ENCODE measurements at regions not wholly inside any gene's neighbourhood (a gene's known extent, or its start where the extent isn't known, plus 50 kb on each side); places are given as distances from the start of the nearest gene placed in this dataset.

DNA sequence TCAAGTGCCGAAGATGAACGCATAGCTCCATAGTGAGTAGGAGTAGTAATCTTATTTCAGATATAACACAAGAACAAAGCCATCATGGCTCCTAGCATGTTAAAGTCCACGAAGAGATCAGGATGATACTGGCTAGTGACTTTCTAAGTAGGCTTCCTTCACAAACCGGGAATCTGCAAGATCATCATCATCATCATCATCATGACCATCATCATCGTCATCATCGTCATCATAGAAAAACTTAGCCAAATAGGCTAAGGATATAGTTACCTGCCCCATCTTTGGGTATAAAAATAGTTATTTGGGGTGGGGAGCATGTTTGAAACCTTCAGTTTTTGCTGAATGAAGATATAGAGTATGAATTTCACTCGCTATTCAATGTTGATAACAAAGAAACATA lies 57.9 kb downstream of the PYDC2 start:
- DNase-seq = no peak
- no peaks in the 10 kb centered on the region for H3K27me3 ChIP-seq
- no peaks in the 10 kb centered on the region for H3K4me1 ChIP-seq (replicated peaks in 1 of 2)
- H3K27ac ChIP-seq = no peak overlapping the region
- H3K36me3 ChIP-seq (replicated peaks in 1 of 2) = no peaks in the 10 kb centered on the region
- H3K9me3 ChIP-seq (replicated peaks in 1 of 3) = no peaks in the 10 kb centered on the region
- 87 to 95% (median 92%) methylated on average over 7 of the region's 7 CpGs for WGBS, 4 donors
- TF ChIP-seq POLR2A (IDR thresholded peaks at IDR 0.05) = no peak
- TF ChIP-seq, protein P1, sequence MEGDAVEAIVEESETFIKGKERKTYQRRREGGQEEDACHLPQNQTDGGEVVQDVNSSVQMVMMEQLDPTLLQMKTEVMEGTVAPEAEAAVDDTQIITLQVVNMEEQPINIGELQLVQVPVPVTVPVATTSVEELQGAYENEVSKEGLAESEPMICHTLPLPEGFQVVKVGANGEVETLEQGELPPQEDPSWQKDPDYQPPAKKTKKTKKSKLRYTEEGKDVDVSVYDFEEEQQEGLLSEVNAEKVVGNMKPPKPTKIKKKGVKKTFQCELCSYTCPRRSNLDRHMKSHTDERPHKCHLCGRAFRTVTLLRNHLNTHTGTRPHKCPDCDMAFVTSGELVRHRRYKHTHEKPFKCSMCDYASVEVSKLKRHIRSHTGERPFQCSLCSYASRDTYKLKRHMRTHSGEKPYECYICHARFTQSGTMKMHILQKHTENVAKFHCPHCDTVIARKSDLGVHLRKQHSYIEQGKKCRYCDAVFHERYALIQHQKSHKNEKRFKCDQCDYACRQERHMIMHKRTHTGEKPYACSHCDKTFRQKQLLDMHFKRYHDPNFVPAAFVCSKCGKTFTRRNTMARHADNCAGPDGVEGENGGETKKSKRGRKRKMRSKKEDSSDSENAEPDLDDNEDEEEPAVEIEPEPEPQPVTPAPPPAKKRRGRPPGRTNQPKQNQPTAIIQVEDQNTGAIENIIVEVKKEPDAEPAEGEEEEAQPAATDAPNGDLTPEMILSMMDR (IDR thresholded peaks at IDR 0.05) = no peak
- intact Hi-C loops (cut with DNase I) = no loop called here
- no peak overlapping the region for H3K4me3 ChIP-seq

DNA sequence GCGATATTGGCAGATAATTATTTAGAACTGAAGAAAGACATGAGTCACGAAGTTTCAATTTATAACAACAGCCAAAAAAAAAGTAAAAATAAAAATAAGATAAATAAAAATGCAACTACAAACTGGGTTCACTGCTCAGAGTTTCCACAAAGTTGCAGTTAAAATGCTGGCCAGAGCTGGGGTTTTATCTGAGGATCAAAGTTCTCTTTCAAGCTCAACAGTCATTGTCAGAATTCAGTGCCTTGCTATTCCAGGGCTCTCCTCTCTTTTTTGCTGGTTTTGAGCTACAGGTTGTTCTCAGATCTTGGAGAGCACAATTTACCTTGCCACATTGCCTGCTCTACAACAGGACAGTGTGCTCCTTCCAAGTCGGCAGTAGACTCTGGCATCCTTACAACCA lies 60.1 kb downstream of the PYDC2 start:
- H3K27me3 ChIP-seq = no peaks in the 10 kb centered on the region
- no peaks in the 10 kb centered on the region for H3K4me1 ChIP-seq (replicated peaks in 1 of 2)
- H3K9me3 ChIP-seq (replicated peaks in 1 of 3) = no peaks in the 10 kb centered on the region
- intact Hi-C loops (cut with DNase I) = no loop called here
- no peaks in the 10 kb centered on the region for H3K36me3 ChIP-seq (replicated peaks in 1 of 2)
- no peak overlapping the region for H3K4me3 ChIP-seq
- 78 to 89% (median 86%) methylated on average over 3 of the region's 3 CpGs for WGBS, 4 donors
- no peak overlapping the region for H3K27ac ChIP-seq
- no peak for TF ChIP-seq POLR2A (IDR thresholded peaks at IDR 0.05)
- TF ChIP-seq, protein P1 (IDR thresholded peaks at IDR 0.05) = no peak
- DNase-seq = no peak

DNA sequence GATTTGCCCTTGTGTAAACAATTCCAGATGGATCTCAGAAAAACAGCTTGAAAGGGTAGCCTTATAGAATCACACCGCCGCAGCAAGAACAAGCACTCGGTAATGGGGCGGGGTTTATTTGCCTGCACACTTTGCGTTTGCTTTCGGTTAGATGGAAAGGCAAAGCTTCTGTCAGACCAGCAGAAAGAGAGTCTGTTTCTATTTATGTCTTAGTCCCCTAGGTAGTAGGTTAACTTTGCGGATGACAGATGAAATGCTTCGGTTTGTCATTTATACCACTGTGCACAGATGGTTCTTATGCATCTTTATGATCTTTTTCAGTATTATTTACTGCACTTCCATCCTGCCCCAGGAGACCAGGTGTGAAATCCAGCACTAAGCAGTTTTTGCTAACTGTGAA lies 62.2 kb downstream of the PYDC2 start:
- no peaks in the 10 kb centered on the region for H3K9me3 ChIP-seq (replicated peaks in 1 of 3)
- no peak overlapping the region for H3K27ac ChIP-seq
- DNase-seq = no peak
- no peaks in the 10 kb centered on the region for H3K27me3 ChIP-seq
- H3K4me1 ChIP-seq (replicated peaks in 1 of 2) = no peaks in the 10 kb centered on the region
- H3K36me3 ChIP-seq (replicated peaks in 1 of 2) = no peaks in the 10 kb centered on the region
- TF ChIP-seq, protein P1 (IDR thresholded peaks at IDR 0.05) = no peak
- no peak for TF ChIP-seq POLR2A (IDR thresholded peaks at IDR 0.05)
- H3K4me3 ChIP-seq = no peak overlapping the region
- intact Hi-C loops (cut with DNase I) = no loop called here
- WGBS, 4 donors = 95 to 97% (median 95%) methylated on average over 8 of the region's 8 CpGs

DNA sequence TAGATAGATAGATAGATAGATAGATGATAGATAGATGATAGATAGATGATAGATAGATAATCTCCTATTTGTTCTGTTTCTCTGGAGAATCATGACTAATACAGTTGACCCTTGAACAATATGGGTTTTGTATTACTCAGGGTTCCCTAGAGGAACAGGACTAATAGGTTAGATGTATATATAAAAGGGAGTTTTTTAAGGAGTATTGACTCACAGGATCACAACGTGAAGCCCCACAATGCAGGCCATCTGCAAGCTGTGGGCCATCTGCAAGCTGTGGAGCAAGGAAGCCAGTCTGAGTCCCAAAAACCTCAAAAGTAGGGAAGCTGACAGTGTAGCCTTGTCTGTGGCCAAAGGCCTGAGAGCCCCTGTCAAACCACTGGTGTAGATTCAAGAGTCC lies 67.6 kb downstream of the PYDC2 start:
- 71 to 100% (median 96%) methylated on average over 1 of the region's 1 CpG; no CpG with 5 or more reads in 1 of the 4 donors for WGBS, 4 donors
- intact Hi-C loops (cut with DNase I) = no loop called here
- TF ChIP-seq POLR2A (IDR thresholded peaks at IDR 0.05) = no peak
- TF ChIP-seq, protein P1 (IDR thresholded peaks at IDR 0.05) = no peak

More for the DNA sequence above, 67.6 kb downstream of the PYDC2 start:
- H3K36me3 ChIP-seq (replicated peaks in 1 of 2) = no peaks in the 10 kb centered on the region
- no peaks in the 10 kb centered on the region for H3K4me1 ChIP-seq (replicated peaks in 1 of 2)
- no peaks in the 10 kb centered on the region for H3K27me3 ChIP-seq
- DNase-seq = no peak
- no peak overlapping the region for H3K27ac ChIP-seq
- H3K4me3 ChIP-seq = no peak overlapping the region
- H3K9me3 ChIP-seq (replicated peaks in 1 of 3) = no peaks in the 10 kb centered on the region

Data from adrenal gland (tissue), 9 donors.